ENCODE measurements at regions not wholly inside any gene's neighbourhood (a gene's known extent, or its start where the extent isn't known, plus 50 kb on each side); places are given as distances from the start of the nearest gene placed in this dataset.

DNA sequence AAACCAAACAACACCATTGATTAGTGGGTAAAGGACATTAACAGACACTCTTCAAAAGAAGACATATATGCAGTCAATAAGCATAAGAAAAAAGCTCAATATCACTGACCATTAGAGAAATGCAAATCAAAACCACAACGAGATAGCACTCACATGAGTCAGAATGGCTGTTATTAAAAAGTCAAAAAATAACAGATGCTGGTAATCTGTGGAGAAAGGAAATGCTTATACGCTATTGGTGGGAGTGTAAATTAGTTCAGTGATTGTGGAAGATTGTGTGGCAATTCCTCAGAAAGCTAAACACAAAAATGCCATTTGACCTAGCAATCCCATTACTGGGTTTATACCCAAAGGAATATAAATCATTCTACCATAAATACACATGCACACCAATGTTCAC, 182.6 kb downstream of the TRPC6 start:
- no peaks in the 10 kb centered on the region for H3K27me3 Mint-ChIP-seq
- DNase-seq = no peak
- no peaks in the 10 kb centered on the region for H3K36me3 Mint-ChIP-seq (ENCODE audit: low read depth)
- H3K4me1 Mint-ChIP-seq (ENCODE audit: low read depth) = no peaks in the 10 kb centered on the region
- H3K27ac Mint-ChIP-seq = no peak overlapping the region
- peaks cover 20% of the 10 kb centered on the region for H3K9me3 Mint-ChIP-seq
- no peak overlapping the region for H3K4me3 Mint-ChIP-seq

DNA sequence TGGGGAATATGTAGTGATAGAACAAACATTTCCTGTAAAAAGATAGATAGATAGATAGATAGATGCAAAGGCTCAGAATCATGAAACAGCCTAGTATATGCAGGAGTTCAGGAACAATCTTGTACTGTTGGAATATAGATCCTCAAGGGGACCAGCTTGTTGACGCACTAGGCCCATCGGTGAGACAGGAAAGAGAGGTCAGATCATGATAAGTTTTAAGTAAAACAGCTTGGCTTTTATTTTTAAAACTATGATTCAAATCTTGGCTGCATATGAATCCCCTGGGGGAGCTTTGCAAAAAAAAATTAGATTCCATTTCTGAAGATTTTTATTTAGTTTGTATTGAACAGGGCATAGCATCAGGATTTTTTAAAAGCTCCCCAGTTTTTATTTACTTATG, 185.8 kb downstream of the TRPC6 start:
- Mint-ChIP-seq H3K4me3 (no peak overlapping the region), H3K27me3 (no peaks in the 10 kb centered on the region), H3K36me3 (ENCODE audit: low read depth) (no peaks in the 10 kb centered on the region), H3K27ac (no peak overlapping the region), H3K4me1 (ENCODE audit: low read depth) (no peaks in the 10 kb centered on the region), H3K9me3 (peaks cover 14% of the 10 kb centered on the region)
- DNase-seq = no peak

DNA sequence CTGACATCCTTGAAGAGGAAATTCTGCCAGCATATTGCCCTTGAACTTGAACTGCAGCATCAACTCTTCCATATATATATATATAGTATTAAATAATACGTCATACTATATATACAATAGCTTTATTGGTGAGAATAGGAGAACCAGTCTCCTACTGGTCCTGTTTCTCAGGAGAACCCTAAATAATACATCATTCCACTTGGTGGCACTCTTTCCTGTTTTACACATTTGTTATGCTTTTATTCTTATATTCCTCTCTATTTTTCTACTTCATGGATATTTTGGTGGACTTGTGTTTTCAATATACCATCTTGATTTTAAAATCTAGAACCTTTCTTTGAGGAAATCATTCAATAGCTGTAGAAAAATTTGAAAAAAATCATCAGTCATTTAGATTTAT, 193.3 kb downstream of the TRPC6 start:
- Mint-ChIP-seq H3K36me3 (ENCODE audit: low read depth) (no peaks in the 10 kb centered on the region), H3K27me3 (no peaks in the 10 kb centered on the region), H3K9me3 (no peaks in the 10 kb centered on the region), H3K4me1 (ENCODE audit: low read depth) (no peaks in the 10 kb centered on the region), H3K4me3 (no peak overlapping the region), H3K27ac (no peak overlapping the region)
- no peak for DNase-seq

DNA sequence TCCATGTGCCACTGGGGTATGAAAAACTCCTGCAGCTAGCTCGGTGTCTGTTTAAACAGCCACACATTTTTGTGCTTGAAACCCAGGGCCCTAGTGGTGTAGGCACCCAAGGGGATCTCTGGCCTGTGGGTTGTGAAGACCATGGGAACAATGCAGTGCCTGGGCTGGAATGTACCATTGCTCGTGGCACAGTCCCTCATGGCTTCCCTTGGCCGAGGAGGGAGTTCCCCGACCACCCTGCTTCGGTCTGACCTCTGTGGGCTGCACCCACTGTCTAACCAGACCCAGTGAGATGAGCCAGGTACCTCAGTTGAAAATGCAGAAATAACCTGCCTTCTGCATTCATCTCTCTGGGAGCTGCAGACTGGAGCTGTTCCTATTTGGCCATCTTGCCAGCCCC, 214.0 kb downstream of the TRPC6 start:
- Mint-ChIP-seq H3K36me3 (ENCODE audit: low read depth) (no peaks in the 10 kb centered on the region), H3K4me1 (ENCODE audit: low read depth) (no peaks in the 10 kb centered on the region), H3K4me3 (no peak overlapping the region), H3K9me3 (peaks cover 20% of the 10 kb centered on the region), H3K27me3 (no peaks in the 10 kb centered on the region), H3K27ac (no peak overlapping the region)
- DNase-seq = no peak

DNA sequence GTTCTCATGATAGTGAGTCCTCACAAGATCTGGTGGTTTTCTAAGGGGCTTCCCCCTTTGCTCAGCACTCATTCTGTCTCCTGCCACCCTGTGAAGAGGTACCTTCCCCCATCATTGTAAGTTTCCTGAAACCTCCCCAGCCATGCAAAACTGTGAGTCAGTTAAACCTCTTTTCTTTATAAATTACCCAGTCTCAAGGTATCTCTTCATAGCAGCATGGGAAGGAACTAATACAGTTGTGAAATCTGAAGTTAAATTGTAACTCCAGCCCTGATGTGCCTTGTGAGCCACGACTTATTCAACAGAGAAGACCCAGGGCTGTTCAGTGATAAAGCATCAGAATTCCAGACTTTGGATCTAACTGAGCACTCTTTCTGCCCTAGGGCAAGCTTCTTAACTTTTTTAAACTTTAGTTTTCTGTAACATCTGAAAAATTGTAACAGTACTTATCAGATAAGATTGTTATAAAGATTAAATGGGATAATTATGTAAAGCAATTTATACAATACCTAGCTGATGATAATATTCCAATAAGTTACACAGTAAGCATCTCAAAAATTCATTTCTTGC, 220.0 kb downstream of the TRPC6 start:
- no peak overlapping the region for H3K4me3 Mint-ChIP-seq
- no peaks in the 10 kb centered on the region for H3K4me1 Mint-ChIP-seq (ENCODE audit: low read depth)
- H3K27me3 Mint-ChIP-seq = no peaks in the 10 kb centered on the region
- no peaks in the 10 kb centered on the region for H3K36me3 Mint-ChIP-seq (ENCODE audit: low read depth)
- no peak overlapping the region for H3K27ac Mint-ChIP-seq
- DNase-seq = no peak
- H3K9me3 Mint-ChIP-seq = peaks cover 18% of the 10 kb centered on the region

DNA sequence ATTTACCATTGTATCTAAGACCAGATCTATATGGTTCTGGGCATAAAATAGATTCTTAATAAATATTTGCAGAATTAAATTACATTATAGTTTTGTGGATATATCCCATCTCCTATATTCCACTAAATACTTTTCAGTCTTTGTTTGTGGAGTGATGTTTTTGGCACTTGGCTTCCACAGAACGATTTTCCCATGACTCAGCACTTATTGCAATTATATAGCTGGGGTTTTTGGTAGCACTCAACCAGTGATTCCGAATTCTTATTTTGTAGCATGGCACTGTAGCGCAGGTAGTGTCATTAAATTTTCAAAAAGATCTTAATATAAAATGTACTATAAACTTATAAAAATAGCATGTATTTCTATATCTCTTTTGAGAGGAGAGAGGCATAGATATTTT, 221.2 kb downstream of the TRPC6 start:
- Mint-ChIP-seq H3K9me3 (peaks cover 17% of the 10 kb centered on the region), H3K27ac (no peak overlapping the region), H3K36me3 (ENCODE audit: low read depth) (no peaks in the 10 kb centered on the region), H3K4me1 (ENCODE audit: low read depth) (no peaks in the 10 kb centered on the region), H3K4me3 (no peak overlapping the region), H3K27me3 (no peaks in the 10 kb centered on the region)
- no peak for DNase-seq

DNA sequence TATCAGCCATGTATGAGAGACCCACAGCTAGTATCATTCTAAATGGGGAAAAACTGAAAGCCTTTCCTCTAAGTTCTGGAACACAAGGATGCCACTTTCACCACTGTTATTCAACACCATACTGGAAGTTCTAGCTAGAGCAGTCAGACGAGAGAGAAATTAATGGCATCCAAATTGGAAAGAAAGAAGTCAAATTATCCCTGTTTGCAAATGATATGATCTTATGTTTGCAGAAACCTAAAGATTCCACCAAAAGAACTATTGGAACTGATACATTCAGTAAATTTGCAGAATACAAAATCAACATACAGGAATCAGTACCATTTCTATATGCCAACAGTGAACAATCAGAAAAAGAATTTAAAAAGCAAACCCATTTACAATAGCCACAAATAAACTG, 226.0 kb downstream of the TRPC6 start:
- H3K27ac Mint-ChIP-seq = no peak overlapping the region
- H3K36me3 Mint-ChIP-seq (ENCODE audit: low read depth) = no peaks in the 10 kb centered on the region
- DNase-seq = no peak
- no peaks in the 10 kb centered on the region for H3K27me3 Mint-ChIP-seq
- H3K4me3 Mint-ChIP-seq = no peak overlapping the region
- H3K9me3 Mint-ChIP-seq = peaks cover 12% of the 10 kb centered on the region
- no peaks in the 10 kb centered on the region for H3K4me1 Mint-ChIP-seq (ENCODE audit: low read depth)

DNA sequence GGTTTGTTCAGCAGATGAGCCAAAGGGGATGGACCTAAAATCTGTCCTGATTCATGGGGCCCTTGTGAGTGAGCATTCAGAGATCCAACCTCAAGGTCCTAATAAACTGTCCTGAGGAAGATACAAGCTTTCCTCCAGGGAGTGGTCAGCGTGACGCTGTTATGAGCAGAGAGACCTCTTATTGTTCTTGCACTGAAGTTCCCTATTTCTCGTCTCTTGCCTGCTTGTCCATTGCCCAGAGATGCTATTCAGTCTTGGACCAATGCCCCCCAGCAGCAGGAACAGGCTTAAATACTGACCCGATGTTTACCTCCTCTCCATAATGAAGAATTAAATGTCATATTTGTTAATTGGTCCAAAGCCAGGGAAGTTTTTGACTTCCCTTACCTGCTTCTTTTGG, 225.2 kb upstream of the PGR start:
- Mint-ChIP-seq H3K9me3 (peaks cover 15% of the 10 kb centered on the region), H3K4me1 (ENCODE audit: low read depth) (no peaks in the 10 kb centered on the region), H3K27ac (no peak overlapping the region), H3K36me3 (ENCODE audit: low read depth) (no peaks in the 10 kb centered on the region), H3K4me3 (no peak overlapping the region), H3K27me3 (no peaks in the 10 kb centered on the region)
- no peak for DNase-seq

DNA sequence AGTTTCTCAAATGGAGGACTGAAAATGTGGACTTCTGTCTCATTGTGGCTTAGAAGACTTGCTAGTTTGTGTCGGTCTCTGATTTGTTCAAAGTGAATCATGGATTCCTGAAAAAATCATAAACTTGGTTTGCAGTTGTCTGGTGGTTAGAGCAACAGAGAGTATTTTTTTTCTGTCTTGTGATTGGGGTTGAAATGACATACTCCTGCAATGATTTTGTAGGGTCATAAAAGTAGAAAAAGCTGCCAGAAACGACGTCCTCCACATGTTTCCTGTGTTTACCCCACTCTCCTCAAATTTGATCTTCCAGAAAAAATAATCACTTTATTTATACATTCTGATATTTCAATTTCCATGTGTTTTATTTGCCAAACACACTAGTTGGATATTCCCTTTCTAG, 219.2 kb upstream of the PGR start:
- H3K4me1 Mint-ChIP-seq (ENCODE audit: low read depth) = no peaks in the 10 kb centered on the region

DNA sequence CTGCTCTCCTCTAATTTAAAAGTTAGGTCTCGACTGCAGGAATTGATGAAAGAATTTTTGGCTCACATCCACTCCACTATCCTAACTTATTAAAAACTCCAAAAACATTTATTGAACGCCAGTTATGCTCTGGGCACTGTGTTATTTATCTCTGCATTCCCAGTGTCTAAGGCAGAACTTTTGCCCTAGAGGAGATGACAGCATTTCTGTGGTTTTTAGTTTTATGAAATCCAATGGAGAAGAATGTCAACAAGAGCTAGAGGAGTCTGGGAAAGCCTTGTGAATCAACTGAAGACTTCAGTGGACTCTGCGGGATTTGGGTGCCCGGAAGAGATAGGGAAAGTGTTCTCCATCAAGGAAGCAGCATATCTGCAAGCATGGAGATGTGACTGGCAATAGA, 217.0 kb upstream of the PGR start:
- no peaks in the 10 kb centered on the region for H3K36me3 Mint-ChIP-seq (ENCODE audit: low read depth)
- no peaks in the 10 kb centered on the region for H3K4me1 Mint-ChIP-seq (ENCODE audit: low read depth)
- DNase-seq = no peak
- no peaks in the 10 kb centered on the region for H3K27me3 Mint-ChIP-seq
- H3K9me3 Mint-ChIP-seq = peaks cover 13% of the 10 kb centered on the region
- no peak overlapping the region for H3K4me3 Mint-ChIP-seq
- no peak overlapping the region for H3K27ac Mint-ChIP-seq

More for the DNA sequence above, 219.2 kb upstream of the PGR start:
- DNase-seq = no peak
- Mint-ChIP-seq H3K9me3 (peaks cover 11% of the 10 kb centered on the region), H3K4me3 (no peak overlapping the region), H3K27ac (no peak overlapping the region), H3K27me3 (no peaks in the 10 kb centered on the region), H3K36me3 (ENCODE audit: low read depth) (no peaks in the 10 kb centered on the region)

DNA sequence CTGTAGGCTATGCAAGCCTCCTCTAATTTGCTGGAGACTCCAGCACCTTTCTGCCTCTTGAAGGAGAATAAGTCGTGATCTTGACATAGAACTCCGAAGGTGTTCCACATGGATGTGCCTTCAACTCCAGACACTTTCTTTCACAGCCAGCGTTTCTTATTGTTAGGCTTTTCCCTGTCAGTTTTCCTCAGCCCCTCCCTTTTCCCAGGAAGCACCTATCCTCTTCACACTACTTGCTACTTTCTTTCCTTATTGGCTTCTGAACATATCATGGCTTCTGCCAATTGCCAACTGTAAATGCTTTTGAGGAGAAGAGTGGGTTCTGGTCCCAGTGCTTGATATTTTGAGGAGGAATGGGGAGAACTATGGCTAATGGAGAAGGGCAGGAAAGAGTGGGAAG, 216.3 kb upstream of the PGR start:
- Mint-ChIP-seq H3K4me1 (ENCODE audit: low read depth) (no peaks in the 10 kb centered on the region), H3K27me3 (no peaks in the 10 kb centered on the region), H3K4me3 (no peak overlapping the region), H3K9me3 (peaks cover 14% of the 10 kb centered on the region), H3K27ac (no peak overlapping the region), H3K36me3 (ENCODE audit: low read depth) (no peaks in the 10 kb centered on the region)
- DNase-seq = no peak

DNA sequence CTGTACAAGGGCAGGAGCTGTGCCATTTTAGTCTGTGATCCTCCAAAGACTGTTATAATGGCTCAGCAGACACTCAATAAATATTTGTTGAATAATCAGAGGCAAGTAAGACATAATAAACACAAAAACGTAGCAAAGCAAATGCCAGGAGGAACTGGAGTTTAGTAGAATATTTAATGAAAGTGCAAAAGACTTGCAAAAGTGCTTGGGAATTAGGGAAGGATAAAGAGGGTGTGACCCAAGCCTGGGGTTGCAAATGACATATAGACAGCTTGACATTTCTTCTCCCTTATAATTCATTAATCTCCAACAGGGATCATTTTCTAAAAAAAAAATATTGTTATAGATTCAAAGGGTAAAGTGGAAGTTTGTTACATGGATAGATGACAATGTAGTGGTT, 212.7 kb upstream of the PGR start:
- Mint-ChIP-seq H3K4me1 (ENCODE audit: low read depth) (no peaks in the 10 kb centered on the region), H3K9me3 (peaks cover 18% of the 10 kb centered on the region), H3K27me3 (no peaks in the 10 kb centered on the region), H3K36me3 (ENCODE audit: low read depth) (no peaks in the 10 kb centered on the region), H3K27ac (no peak overlapping the region), H3K4me3 (no peak overlapping the region)
- no peak for DNase-seq

DNA sequence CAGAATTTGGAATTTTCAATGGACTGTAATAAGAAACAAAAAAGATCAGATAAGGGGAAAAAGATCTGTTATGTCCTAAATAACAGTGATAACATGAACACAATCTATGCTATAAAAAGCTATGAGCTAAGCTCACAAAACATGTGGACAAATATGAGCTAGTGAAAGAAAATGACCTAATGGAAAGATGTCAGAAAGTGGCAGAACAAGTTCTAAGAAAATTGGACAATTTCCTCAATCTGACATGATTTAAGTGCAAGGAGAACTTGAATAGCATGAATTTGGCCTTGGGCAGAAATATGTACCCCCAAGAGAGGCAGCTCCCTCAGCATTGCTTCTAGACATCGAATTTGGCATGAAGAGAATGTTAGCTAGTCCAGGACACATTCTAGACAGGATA, 212.0 kb upstream of the PGR start:
- H3K27me3 Mint-ChIP-seq = no peaks in the 10 kb centered on the region
- H3K9me3 Mint-ChIP-seq = peaks cover 16% of the 10 kb centered on the region
- no peak for DNase-seq
- no peak overlapping the region for H3K4me3 Mint-ChIP-seq
- no peaks in the 10 kb centered on the region for H3K4me1 Mint-ChIP-seq (ENCODE audit: low read depth)
- H3K27ac Mint-ChIP-seq = no peak overlapping the region
- no peaks in the 10 kb centered on the region for H3K36me3 Mint-ChIP-seq (ENCODE audit: low read depth)

DNA sequence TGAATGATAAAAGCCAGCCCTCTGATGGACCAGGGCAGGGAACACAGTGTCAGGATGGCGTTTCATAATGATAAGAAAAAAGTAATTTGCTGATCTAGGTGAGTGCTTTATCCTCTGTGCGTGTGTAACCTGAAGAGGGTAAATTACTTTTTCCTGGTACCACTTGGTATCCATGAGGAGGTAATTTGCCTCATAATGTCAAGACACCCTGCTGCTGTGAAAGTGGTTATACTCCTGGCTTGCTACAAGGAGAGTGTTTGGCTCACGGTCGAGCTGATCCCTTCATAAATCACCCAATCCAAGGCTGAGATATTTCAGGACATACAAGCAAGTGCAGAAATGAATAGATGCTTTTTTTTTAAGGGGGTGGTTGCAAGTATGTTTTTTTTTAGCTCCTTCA, 207.2 kb upstream of the PGR start:
- Mint-ChIP-seq H3K27ac (no peak overlapping the region), H3K9me3 (peaks cover 10% of the 10 kb centered on the region), H3K4me3 (no peak overlapping the region), H3K4me1 (ENCODE audit: low read depth) (no peaks in the 10 kb centered on the region), H3K36me3 (ENCODE audit: low read depth) (no peaks in the 10 kb centered on the region), H3K27me3 (no peaks in the 10 kb centered on the region)
- DNase-seq = no peak

DNA sequence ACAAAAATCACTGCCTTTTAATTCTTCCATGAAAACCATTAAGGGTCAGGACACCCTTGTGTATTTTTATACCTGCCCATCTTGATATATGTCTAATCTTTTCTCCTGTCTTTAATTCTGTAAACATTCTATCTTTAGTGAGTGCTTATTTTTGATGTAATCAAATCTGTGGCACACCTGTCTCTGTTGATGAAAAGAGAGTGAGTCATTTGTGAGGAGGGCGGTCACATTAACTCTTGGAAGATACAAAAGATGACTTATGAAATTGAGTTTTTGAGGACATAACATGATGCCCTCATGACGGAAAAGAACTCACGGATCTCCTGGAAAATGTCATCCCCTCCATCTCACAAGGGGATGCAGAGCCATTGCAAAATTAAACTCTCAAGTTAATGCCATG, 206.5 kb upstream of the PGR start:
- no peaks in the 10 kb centered on the region for H3K27me3 Mint-ChIP-seq
- peaks cover 14% of the 10 kb centered on the region for H3K9me3 Mint-ChIP-seq
- H3K4me1 Mint-ChIP-seq (ENCODE audit: low read depth) = no peaks in the 10 kb centered on the region

DNA sequence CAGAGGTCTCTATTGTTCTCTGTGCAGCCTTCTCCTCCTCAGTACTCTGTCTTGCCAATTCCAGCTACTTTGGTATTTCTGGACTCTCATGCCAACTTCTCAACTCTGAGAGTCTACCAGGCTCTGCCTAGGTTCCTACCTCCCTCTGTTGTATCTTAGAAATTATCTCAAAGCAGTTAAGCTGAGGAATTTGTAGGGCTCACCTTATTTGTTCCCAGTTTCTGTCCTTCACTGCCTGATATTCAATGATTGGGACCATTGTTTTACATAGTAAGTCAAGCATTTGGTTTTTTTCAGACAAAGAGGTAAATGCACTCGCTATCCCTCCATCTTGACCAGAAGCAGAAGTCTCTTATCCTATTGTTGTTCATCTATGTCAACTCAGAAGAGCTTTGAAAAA, 205.0 kb upstream of the PGR start:
- DNase-seq = no peak
- Mint-ChIP-seq H3K4me1 (ENCODE audit: low read depth) (no peaks in the 10 kb centered on the region), H3K27ac (no peak overlapping the region), H3K4me3 (no peak overlapping the region), H3K27me3 (no peaks in the 10 kb centered on the region), H3K36me3 (ENCODE audit: low read depth) (no peaks in the 10 kb centered on the region), H3K9me3 (peaks cover 18% of the 10 kb centered on the region)

More for the DNA sequence above, 206.5 kb upstream of the PGR start:
- Mint-ChIP-seq H3K36me3 (ENCODE audit: low read depth) (no peaks in the 10 kb centered on the region), H3K4me3 (no peak overlapping the region), H3K27ac (no peak overlapping the region)
- DNase-seq = no peak
